GM21423 (cell line): ENCODE measurements at regions not wholly inside any gene's neighbourhood (a gene's known extent, or its start where the extent isn't known, plus 50 kb on each side); places are given as distances from the start of the nearest gene placed in this dataset.

Source experiments
- ATAC-seq: cut with Tn5 transposase; IDR thresholded peaks from one replicate; pipeline ENCODE4 v1.9.1; 2021; ENCODE audit warnings: mild to moderate bottlenecking, moderate library complexity; ENCODE audit not compliant: unreplicated experiment

DNA sequence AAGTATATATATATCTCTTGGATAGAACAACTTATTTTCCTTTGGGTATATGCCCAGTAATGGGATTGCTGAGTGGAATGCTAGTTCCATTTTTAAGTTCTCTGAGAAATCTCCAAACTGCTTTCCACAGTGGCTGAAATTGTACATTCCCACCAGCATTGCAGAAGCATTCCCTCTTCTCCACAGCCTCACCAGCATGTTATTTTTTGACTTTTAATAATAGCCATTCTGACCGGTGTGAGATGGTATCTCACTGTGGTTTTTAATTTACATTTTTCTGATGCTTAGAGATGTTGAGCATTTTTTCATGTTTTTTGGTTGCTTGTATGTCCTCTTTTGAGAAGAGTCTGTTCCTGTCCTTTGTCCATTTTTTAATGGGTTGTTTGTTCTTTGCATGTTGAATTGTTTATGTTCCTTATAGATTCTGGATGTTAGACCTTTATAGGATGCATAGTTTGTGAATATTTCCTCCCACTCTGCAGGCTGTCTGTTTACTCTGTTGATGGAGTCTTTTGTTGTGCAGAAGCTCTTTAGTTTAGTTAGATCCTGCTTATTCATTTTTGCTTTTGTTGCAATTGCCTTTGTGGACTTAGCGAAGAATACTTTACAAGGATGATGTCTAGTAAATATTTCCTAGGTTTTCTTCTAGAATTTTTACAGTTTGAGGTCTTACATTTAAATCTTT lies 82.7 kb upstream of the NR2F2 start:
- no peak for ATAC-seq

DNA sequence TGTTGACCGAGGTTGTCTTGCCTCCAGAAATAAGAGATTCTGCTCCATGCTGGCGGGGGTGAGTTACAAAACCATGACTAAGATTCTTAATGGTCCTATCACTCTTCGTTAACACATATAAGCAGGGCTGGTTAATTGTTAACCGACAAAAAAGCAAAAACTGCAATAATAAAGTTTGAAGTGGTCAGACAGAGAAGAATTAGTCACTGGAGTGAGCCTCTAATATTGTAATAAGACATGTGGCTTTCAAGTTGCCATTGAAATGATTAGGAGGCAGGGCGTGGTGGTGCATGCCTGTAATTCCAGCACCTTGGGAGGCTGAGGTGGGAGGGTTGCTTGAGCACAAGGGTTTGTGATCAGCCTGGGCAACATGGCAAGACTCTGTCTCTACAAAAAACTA lies 78.4 kb upstream of the NR2F2 start:
- ATAC-seq = no peak

GRCh38 chr15:96253006-96253747 lies 77.3 kb upstream of the NR2F2 start:
- no peak for ATAC-seq

GRCh38 chr15:96254173-96254572 lies 76.3 kb upstream of the NR2F2 start:
- no peak for ATAC-seq

DNA sequence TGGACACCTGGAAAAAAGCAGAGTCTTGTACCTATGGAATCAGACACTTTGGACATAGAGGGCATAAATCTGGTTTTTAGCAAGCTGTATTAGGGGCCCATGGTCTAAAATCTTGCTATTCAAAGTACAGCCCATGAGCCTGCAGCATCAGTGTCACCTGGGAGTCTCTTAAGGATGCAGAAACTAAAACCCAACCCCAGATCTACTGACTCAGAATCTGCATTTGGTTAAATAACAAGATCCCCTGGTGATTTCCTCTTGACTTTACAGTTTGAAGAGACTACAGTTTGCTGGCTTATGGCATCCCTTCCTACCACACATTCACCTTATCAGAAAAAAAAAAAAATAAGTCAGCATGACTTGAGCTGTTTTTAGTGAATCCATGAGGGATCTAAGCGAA lies 74.9 kb upstream of the NR2F2 start:
- ATAC-seq = no peak

- peak; percentile 94 for ATAC-seq
These were observed 68.9 kb upstream of the NR2F2 start for GRCh38 chr15:96261575-96262034.

GRCh38 chr15:96262097-96262496 lies 68.4 kb upstream of the NR2F2 start:
- no peak for ATAC-seq

GRCh38 chr15:96262549-96263489 lies 67.7 kb upstream of the NR2F2 start:
- ATAC-seq = no peak

- no peak for ATAC-seq
These were observed 66.1 kb upstream of the NR2F2 start for GRCh38 chr15:96264351-96264798.

DNA sequence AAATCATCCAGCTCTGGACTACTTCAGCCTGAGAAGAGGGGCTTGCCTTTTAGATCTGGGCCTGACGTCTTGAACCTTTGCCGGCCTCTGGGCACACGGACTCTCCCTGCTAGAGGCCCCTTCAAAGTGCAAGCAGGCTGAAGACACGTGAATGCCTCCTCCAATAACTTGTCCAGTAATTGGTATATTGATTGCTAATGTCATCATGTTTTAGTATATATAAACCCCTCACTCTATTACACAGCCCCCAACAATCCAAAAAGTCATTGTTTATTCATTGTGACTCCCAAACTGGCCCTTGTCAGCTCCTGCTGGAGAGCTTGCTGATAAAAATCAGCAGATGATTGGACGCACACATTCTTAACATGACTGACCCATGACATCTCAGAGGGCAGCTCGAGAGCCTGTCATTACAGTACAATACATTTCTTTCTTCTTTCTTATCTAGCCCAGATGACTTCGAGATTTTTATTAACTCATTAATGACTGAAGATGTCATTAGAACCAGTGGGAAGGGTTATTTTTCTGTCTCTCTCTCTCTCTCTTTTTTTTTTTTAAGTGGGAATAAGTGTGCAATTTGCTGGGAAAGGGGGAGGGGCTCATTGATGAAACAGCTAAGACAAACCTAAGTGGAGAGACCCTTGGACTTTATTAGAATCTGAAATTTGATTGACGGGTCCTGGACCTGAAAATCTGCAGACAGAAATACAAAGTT lies 65.5 kb upstream of the NR2F2 start:
- ATAC-seq = no peak

DNA sequence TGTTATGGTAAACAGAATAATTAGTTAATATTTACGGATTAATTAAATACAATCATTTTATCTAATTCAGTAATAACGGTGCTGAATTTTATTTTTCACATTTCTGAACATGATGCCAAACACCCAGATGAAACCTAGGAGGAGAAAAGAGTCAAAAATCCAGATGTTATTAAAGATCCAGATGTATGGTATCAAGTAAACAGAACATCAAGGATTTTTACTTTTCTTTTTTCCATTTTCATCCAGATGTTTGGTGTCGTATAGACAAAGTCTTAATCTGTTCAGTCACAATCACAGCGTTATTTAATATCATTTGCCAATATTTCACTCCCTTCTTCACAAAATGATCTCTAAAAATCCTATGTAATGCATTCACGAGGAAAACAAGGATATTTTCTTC lies 64.0 kb upstream of the NR2F2 start:
- no peak for ATAC-seq

DNA sequence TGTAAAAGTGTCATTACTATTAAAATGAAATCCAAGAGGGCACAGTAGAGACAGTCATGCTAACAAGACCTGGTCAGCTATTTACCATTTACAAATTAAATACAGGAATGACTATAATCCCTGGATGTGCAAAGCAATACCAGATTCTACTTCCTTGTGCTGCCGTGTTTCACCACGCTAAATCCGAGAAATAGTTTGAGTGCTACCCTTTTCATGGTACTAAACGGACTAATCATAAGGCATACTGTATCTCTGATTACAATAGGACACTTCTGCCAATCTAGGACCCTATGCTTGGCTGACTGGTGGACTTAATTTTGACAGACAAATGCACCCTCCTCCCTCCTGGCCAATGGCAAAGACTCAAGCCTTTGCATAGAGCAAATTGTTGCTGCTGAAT lies 63.0 kb upstream of the NR2F2 start:
- ATAC-seq = no peak

DNA sequence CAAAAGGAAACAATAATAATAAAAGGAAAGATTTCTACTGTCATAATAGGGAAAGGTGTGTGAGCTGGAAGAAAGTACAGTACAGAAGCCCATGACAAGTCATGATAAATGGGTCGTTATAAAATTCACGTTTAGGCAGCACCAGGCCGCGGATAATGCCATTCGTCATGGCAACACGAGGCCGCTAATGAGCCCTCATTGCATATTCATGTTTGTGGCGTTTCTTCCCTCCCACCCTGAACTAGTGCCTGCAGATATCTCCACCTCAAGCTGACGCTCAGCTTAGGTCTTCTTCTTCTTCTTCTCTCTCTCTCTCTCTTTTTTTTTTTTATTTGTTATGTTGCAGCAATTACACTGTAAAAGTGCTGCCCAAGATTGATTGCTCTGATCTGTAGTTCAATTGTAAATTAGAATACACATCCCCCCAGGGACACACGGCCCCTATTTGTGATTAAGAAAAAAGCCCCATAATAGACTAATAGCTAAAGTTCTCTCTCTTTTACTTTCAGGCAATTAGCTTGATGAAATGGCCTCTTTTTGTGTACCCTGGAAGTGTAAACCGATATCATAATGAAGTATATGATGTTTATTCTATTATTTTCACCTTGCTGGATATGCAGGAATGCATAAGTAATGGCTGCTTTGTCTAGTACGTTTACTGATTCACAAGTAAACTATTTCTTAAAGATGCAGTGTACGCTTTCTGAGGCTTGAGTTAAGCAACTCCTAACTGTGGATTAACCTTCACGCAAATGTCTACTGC lies 61.9 kb upstream of the NR2F2 start:
- ATAC-seq = no peak

- ATAC-seq = no peak
These were observed 59.8 kb upstream of the NR2F2 start for GRCh38 chr15:96270581-96271172.

GRCh38 chr15:96272427-96272826 lies 58.1 kb upstream of the NR2F2 start:
- ATAC-seq = no peak

- ATAC-seq = no peak
These were observed 57.0 kb upstream of the NR2F2 start for GRCh38 chr15:96273317-96274086.

DNA sequence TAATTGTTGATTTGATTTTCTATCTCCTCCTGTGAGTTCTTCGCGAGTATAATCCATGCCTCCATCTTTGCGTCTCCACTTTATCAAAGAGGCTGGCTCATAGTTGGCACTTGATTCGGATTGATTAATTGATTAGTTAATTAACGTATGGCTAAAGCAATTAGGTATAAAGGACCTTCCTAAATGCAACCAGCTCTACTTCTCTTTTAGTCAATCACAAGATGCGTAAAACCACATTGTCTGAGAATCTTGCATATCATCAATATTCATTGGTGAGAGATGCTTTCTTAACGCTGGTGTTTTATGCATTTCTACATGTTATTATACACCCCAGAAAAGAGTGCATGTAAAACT lies 56.4 kb upstream of the NR2F2 start:
- ATAC-seq = no peak

GRCh38 chr15:96274698-96275097 lies 55.8 kb upstream of the NR2F2 start:
- no peak for ATAC-seq
